ENCODE measurements at regions not wholly inside any gene's neighbourhood (a gene's known extent, or its start where the extent isn't known, plus 50 kb on each side); places are given as distances from the start of the nearest gene placed in this dataset.

GRCh38 chr3:135837977-135838631 is 127.4 kb upstream of the PPP2R3A start:
- Mint-ChIP-seq H3K9me3 (no peaks in the 10 kb centered on the region), H3K4me1 (ENCODE audit: low read depth) (no peaks in the 10 kb centered on the region), H3K4me3 (no peak overlapping the region), H3K27ac (no peak overlapping the region), H3K27me3 (ENCODE audit: insufficient read depth) (peaks cover 3% of the 10 kb centered on the region), H3K36me3 (ENCODE audit: low read depth) (no peaks in the 10 kb centered on the region)
- TF ChIP-seq, protein P1, sequence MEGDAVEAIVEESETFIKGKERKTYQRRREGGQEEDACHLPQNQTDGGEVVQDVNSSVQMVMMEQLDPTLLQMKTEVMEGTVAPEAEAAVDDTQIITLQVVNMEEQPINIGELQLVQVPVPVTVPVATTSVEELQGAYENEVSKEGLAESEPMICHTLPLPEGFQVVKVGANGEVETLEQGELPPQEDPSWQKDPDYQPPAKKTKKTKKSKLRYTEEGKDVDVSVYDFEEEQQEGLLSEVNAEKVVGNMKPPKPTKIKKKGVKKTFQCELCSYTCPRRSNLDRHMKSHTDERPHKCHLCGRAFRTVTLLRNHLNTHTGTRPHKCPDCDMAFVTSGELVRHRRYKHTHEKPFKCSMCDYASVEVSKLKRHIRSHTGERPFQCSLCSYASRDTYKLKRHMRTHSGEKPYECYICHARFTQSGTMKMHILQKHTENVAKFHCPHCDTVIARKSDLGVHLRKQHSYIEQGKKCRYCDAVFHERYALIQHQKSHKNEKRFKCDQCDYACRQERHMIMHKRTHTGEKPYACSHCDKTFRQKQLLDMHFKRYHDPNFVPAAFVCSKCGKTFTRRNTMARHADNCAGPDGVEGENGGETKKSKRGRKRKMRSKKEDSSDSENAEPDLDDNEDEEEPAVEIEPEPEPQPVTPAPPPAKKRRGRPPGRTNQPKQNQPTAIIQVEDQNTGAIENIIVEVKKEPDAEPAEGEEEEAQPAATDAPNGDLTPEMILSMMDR (IDR thresholded peaks at IDR 0.05) = no peak
- no peak for DNase-seq

GRCh38 chr3:135840436-135840835 is 125.1 kb upstream of the PPP2R3A start:
- TF ChIP-seq, protein P1 (IDR thresholded peaks at IDR 0.05) = no peak
- Mint-ChIP-seq H3K4me3 (no peak overlapping the region), H3K27me3 (ENCODE audit: insufficient read depth) (peaks cover 3% of the 10 kb centered on the region), H3K9me3 (no peaks in the 10 kb centered on the region), H3K36me3 (ENCODE audit: low read depth) (no peaks in the 10 kb centered on the region), H3K27ac (no peak overlapping the region), H3K4me1 (ENCODE audit: low read depth) (no peaks in the 10 kb centered on the region)
- no peak for DNase-seq

DNA sequence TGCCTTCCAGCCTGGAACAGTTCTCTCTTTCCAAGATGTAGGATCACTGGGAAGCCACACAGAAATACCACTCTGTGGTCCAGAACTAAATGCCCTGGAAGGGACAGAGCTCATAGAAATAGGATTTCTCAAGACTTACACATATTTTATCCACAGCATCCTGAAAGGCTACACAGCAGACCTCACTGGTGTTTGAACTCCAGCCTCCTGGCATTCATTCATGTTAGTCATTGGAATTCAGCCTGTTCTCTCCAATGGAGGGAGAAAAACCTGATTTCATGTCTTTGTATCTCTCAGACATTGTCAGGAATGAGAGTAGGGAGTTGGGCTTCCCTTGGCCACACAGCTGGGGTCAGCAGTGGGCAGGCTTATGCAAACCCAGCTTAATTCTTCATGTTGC is 121.1 kb upstream of the PPP2R3A start:
- Mint-ChIP-seq H3K4me3 (no peak overlapping the region), H3K9me3 (peaks cover 6% of the 10 kb centered on the region), H3K4me1 (ENCODE audit: low read depth) (no peaks in the 10 kb centered on the region), H3K27ac (no peak overlapping the region), H3K36me3 (ENCODE audit: low read depth) (no peaks in the 10 kb centered on the region; the same call in 1 of the 2 replicates), H3K27me3 (ENCODE audit: insufficient read depth) (no peaks in the 10 kb centered on the region; the same call in 1 of the 2 replicates)
- TF ChIP-seq, protein P1 (IDR thresholded peaks at IDR 0.05) = no peak
- DNase-seq = peak; percentile 5

DNA sequence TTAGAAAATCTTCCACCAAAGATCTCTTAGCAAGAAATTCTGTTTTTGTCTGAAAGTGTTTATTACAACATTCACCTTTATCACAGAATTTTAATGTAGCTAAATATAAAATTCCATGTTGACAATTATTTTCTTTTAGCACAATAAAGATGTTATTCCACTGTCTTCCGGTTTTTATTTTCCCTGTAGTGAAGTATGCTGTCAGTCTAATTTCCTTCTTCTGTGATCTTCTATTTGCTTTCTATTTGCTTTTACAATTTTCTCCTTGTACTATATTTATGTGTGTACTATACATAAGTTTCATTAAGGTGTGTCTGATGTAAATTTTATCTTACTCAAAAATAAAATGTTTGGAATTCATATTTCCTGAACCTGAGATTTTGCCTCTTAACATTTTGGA is 117.5 kb upstream of the PPP2R3A start:
- Mint-ChIP-seq H3K4me1 (ENCODE audit: low read depth) (peaks cover 31% of the 10 kb centered on the region), H3K27ac (no peak overlapping the region), H3K36me3 (ENCODE audit: low read depth) (no peaks in the 10 kb centered on the region; the same call in 1 of the 2 replicates), H3K27me3 (ENCODE audit: insufficient read depth) (no peaks in the 10 kb centered on the region; the same call in 1 of the 2 replicates), H3K4me3 (no peak overlapping the region), H3K9me3 (peaks cover 6% of the 10 kb centered on the region)
- TF ChIP-seq, protein P1 (IDR thresholded peaks at IDR 0.05) = no peak
- no peak for DNase-seq

DNA sequence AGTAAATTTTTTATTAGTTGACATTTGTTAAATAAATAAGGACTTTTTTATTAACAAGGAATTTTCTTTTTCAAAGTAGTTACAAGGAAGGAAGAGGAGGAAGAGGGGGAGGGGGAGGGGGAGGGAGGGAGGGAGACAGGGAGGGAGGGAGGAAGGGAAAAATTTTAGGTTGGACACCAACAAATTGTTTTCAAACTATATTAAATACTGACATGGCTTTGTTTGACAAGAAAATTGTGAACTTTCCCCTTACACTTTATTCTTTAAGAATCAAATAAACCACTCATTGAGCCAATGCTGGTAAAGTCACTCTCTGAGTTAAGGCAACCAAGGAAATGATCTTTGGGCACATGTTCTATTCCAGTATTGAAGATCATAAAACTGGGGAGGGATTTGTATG is 115.7 kb upstream of the PPP2R3A start:
- TF ChIP-seq, protein P1 (IDR thresholded peaks at IDR 0.05) = no peak
- H3K27me3 Mint-ChIP-seq (ENCODE audit: insufficient read depth) = no peaks in the 10 kb centered on the region
- peaks cover 6% of the 10 kb centered on the region for H3K9me3 Mint-ChIP-seq

More for the DNA sequence above, 115.7 kb upstream of the PPP2R3A start:
- H3K36me3 Mint-ChIP-seq (ENCODE audit: low read depth) = no peaks in the 10 kb centered on the region; the same call in 1 of the 2 replicates
- DNase-seq = no peak
- peaks cover 35% of the 10 kb centered on the region for H3K4me1 Mint-ChIP-seq (ENCODE audit: low read depth)
- H3K4me3 Mint-ChIP-seq = no peak overlapping the region
- no peak overlapping the region for H3K27ac Mint-ChIP-seq
